GM19351 (cell line): ENCODE measurements at regions not wholly inside any gene's neighbourhood (a gene's known extent, or its start where the extent isn't known, plus 50 kb on each side); places are given as distances from the start of the nearest gene placed in this dataset.
"Not testable (repeated sequence)": the region's sequence is repeated elsewhere in the genome, so short reads cannot be mapped to it uniquely, and the experiment has no call there.

Source experiments
- ATAC-seq: cut with Tn5 transposase; IDR thresholded peaks from one replicate; pipeline ENCODE4 v1.9.1; 2021; ENCODE audit warnings: mild to moderate bottlenecking, moderate library complexity; ENCODE audit not compliant: unreplicated experiment

DNA sequence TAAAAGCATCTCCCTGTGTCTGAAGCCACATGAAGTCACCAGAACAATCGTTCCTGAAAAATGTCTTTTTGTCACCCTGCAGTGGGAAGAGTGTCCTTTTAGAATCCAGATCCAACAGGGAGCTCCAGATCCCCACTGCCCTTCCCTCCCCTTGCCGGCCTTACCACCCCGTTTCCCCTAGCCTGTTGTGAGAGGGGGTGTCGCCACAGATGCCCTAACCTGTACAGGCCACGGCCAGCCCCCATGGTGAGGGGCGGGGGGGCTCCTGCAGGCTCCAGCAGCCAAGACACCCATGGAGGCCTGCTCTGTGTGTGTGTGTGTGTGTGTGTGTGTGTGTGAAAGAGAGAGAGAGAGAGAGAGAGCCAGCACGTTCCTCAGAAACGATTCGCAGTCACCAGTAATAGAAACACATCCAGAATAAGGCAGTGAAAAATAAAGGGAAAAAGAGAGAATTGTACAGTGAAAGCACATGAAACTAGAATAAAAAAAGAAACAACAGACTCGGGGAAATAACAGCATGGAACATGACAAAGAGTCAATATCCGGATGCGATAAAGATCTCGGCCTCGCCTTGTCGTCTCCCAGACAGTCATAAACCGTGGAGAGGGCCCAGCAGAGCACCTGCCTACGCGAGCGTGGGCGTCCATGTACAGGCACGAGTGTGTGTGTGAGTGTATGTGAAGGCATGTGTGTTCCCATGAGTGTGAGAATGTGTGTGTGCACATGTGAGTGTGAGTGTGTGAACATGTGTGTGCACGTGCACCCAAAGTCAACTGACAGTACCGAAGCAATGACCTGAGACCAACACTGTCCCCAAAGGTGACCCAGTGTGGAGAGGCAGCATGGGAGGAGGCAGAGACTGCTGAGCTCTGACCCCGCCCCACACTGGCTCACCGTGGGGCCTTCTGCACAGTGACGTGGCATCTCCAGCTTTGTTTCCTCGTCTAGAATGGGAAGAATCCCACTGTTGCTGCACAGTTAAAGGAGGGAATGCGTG lies 303.8 kb downstream of the NPHP4 start:
- ATAC-seq: no peak

DNA sequence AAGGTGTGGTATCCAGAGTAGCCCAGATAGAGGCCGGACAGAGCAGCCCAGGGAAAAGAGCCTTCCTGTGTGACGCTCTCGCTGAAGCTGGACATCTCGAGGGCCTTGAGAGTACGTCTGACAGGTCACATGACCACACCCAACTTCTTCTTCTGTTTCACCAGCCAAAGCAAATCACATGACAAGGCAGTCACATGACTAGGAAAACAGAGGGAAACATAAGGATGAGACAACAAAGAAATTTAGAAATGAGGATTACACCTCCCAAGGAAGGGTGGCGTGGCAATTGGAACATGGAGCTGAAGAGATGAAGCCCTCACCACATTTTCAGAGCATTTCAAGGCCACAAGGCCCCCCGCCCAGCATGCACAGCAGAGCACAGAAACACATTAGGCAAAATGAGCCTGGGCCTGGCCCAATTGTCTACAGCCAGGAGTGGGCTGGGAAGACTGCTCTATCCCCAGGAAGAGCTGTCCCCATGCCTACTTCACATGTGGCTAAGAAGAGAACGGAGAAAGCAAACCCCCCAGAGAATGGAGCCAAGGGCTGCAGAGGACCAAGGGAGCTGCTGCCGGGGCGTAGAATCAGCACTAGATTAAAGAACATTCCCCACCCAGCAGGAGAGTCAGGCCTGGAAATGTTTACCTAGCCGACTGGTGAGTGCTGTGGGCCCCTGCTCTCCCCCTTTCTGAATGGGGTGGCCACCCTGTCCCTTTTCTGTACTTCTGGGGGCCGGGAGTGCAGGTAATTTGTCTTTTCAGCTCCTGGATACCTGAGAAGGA lies 305.1 kb downstream of the NPHP4 start:
- no peak for ATAC-seq

DNA sequence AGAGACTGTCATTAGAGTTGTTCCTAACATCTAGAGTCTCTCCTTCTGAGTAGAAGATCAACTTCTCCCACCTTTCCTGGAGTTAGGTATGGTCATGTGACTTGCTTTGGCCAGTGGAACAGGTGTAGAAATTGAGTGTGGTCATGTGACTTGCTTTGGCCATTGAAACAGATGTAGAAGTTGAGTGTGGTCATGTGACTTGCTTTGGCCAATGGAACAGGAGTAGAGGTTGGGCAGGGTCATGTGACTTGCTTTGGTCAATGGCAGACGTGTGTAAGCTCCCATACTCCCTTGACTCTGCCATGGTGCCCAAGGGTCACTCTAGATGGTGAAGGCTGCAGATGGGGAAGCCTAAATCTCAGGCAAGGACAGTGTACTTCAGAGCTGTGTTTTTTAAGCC lies 306.0 kb downstream of the NPHP4 start:
- no peak for ATAC-seq

DNA sequence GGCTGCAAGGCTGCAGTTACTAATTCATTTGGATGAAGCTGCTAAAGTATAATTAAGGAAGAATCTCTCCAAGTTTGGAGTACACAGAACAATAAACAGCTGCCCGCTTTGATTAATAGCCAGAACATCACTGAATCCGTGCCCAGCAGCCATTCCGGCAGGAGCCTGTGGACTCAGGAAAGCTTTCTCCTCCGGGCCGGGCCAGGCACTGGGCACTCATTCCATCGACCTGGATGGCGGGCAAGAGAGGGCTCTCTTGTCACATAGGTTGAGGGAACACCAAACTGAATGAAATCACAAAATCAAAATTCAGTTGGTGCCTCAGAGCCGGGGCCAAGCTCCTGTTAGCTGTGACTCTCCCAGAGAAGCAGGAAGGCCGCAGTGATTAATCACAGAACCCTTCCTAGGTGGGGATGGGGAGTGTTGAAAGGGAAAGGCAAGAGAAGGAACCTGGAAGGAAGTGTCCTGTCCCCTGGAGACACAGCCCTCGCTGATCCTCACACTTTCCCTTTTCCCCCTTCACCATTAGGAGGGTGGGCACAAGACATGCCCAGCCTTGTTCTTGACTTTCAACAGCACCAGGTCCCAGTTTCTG lies 306.7 kb downstream of the NPHP4 start:
- ATAC-seq: no peak

DNA sequence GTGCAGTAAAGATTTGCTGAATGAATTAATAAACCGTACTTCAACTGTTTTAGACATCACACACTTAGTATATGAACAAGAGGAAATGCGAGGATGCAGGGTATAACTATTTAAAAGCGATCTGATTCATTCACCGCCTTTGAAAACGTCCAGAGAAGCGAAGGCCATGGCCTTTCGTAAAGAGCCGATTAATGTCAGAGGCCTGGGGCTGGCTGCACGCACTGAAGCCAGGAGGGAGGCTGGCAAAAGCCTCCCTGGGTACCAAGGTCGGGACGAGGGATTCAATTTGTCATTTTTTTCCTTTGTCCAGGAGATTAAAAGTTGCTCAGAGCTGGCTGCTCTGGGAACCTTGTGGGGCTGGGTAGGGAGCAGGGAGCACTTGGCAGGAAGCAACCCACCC lies 307.4 kb downstream of the NPHP4 start:
- ATAC-seq: no peak

DNA sequence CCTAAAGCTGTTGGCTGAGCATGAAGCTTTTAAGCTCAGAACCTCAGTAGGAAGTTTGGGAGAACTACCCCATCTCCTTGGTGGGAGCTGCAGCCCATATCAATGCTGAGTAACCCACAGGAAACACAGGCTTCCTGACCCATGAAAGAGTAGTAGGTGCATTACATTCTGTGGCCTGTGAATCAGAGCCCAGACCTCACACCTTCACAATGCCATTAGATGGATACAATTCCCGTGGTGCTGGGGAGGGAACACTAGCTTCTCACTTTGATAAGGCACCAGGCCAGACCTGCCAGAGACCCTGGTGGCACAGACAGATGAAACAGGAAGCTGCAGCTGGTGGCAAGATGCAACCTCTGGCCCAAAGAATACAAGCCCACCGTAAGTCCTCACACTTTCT lies 308.8 kb downstream of the NPHP4 start:
- no peak for ATAC-seq

DNA sequence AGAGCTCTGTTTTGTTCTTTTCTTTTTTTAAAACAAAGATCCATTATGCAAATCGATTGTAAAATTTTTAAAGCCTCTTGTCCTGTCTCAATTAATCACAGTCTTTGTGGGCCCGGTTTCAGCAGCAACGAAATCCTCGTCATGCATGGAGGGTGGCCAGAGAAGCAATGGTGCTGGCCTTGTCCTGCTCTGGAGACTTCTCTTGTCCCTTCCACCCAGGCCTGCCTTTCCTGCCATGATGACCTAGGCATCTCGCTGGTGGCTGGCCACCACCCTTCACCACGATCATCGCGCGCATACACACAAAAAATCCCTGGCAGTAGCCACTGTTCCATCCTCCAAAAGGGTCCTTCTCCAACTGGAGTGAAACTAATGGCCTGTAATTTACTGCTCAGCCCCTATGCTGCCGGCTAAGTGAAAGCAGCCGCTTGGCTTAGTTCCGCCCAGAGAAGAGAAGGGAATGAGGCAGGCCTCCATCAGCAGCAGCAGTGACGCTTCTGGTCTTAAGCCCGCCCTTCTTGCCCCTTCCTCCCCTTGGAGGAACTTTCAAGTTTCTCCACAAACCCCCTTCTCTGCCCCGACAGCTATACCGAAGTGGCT lies 309.5 kb downstream of the NPHP4 start:
- no peak for ATAC-seq

DNA sequence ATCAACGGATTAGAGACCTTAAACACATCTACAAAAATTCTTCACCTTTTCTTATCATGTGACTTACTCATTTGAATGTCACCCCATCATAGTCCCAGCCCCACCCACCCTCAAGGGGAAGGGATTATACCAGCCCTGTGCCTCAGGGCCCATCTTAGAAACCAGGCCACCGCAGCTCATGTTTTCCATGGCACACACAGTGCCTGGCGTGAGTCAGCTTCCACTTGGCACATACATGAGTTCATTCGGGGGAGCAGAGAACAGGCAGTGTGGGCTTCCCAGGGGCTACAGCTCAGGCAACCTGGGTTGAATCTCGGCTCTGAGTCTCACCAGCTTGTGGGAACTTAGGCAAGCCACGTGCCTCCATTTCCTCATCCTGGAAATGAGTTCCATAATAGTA lies 310.6 kb downstream of the NPHP4 start:
- ATAC-seq: no peak

DNA sequence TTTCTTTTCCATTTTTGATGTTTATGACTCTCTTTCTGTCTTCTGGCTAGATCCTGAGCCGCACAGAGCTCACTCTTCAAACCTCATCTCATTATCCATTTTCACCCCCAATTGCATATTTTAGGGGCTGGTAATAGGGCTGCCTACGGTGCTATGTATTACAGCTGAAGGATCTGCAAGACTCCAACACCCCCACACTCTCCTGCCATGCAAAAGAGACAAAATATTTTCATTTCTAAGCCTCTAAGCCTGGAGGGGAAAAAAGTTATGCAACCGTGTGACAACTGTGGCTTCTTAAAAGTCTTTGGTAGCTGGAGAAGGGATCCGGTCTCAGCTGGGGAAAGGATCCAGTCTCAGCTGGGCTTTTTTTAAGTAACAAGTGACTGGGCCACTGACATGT lies 311.6 kb downstream of the NPHP4 start:
- ATAC-seq: no peak

DNA sequence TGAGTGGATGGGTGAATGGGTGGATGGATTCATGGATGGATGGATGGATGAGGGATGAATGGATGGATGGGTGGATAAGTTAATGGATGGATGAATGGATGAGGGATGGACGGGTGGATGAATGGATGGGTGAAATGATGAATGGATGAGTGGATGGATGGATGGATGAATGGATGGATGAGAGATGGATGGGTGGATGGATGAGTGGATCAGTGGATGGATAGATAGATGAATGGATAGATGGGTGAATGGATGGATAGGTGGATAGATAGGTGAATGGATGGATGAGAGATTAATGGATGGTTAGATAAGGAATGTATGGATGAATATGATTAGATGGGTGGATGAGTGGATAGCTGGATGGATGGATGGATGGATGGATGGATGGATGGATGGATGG lies 313.5 kb downstream of the NPHP4 start:
- no peak for ATAC-seq

DNA sequence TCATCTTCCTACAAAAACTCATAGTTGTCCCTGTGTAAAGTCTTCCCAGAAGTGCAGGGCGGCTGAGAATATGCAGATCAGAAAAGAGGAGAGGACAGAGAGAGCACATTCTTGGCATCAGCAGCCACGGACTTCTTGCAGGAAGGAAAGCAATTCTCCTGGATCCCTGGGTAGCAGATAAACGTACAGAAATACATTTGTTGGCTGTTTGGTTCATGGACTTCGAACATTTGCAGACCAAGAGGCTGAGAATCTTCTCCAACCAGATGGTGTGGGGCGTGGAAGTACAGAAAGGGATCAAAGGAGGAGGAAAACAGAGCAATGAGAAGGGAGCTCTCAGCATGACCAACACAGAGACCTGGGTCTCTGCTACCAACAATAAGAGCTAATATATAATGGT lies 319.9 kb downstream of the NPHP4 start:
- ATAC-seq: not testable (repeated sequence)

DNA sequence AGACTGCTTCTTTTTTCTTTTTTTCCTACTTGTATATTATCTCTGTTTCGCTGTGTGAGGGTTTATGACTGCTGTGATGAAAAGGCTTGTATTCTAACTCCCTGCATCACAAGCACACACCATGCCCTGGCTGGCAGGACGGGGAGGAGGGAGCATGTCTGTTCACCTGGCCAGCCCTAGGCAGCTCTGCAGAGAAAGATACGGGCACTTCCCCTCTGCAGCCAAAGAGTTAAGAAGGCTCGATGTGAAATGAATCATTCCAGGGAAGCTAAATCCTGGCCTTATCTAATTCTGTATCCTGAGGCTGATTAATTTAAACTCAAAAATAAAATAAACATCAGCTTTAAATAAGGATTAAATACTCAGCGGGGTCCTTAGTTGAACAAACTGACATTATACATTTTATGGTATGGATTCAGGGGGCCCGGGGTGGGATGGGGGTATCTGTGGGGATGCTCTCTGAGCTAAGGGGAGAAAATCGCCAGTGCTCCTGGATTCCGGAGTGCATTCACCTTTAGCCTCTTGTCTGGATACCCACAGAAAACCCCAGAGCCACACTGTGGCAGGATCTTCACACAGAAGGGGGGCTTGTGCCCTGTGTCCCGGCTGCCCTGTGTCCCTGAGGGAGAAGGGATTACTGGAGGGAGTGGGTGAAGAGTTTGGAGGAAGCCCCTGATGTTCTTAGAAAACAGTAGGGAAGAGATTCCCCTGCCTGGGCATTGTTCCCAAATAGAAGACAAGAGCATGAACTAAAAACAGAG lies 321.5 kb downstream of the NPHP4 start:
- no peak for ATAC-seq

DNA sequence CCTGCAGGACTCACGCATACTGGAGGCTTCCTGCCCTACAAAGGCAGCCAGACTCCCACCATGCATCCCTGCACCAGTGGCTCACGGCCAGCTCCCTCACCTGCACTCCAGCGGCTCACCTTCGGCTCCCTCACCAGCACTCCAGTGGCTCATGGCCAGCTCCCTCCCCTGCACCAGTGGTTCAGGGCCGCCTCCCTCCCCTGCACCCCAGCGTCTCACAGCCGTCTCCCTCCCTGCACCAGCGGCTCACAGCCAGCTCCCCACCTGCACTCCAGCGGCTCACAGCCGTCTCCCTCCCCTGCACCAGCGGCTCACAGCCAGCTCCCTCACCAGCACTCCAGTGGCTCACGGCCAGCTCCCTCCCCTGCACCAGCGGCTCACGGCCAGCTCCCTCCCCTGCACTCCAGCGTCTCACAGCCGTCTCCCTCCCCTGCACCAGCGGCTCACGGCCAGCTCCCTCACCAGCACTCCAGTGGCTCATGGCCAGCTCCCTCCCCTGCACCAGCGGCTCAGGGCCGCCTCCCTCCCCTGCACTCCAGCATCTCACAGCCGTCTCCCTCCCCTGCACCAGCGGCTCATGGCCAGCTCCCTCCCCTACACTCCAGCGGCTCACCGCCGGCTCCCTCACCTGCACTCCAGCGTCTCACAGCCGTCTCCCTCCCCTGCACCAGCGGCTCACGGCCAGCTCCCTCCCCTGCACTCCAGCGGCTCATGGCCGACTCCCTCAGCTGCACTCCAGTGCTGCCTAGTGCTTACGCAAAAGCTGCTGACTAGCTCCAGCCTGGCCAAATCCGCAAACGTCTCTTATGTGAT lies 324.5 kb downstream of the NPHP4 start:
- no peak for ATAC-seq

DNA sequence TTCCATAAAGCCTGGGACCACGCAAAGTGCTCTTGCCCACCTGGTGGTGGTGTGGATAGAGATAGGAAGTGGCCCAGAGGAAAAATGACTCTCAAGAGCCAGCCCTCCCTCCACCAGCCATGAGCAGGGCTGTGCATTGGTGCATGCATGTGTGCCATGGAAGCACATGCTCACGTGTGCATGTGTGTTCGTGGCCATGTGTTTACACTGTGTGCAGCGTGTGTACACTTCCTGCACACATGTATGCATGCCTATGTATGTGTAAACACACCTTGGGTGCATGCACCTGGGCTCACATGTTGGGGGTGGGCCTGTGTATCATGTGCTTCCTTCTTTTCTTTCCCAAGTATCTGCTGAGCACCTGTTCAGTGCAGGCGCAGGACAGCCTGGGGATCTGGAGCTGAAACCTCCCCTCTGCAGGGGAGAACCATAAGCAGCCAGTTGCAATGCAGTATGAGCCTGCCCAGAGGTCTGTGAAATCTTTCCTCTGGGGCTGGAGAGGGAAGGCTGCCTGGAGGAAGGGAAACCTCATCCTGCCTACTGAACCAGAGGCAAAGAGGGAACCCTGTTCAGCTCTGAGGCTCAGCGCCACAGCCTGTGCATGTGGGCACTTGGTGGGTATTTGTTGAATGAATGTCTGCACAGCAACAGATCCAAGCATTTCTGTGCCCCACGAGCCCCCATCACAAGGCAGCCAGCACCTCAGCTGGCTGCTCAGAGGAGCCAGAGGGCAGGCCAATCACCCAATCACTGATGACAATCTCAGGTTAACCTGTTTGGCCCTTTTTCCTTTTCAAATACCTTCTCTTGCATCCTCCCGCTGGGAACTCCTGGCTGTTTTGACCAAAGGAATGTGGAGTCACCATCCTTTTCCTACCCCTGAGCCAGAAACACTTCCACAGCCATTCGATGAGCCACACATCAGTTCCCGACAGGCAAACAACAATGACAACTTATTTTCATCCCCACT lies 327.0 kb downstream of the NPHP4 start:
- no peak for ATAC-seq

DNA sequence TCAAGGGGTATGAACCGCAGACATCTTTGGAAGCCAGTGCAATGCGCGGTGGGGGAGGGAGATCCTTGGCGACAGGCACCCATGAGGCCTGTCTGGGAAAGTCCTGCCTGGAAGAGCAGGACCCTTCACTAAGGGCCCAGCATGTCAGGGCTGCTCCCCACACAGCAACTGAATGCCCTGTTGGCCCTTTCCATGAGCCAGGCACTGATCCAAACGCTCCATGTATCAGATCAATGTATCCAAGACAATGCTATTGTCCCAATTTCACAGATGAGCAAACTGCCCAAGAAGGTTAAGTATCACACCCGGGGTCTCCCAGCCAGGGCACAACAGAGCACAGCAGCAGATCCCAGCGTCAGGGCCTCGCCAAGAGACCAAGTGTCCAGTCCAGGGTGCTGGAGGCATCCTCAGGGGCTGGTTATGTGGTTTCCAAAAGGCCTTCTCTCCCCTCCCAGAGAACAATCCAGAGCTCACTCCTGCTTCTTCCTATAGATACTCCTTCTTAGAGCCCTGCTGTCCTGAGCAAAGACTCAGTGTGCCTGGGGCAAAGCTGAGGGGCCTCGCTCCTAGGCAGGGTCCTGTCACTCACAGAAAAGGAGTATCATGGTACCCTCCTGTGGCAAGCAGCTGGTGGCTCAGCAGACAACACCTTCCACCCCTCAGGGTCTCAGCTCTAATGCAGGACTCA lies 328.0 kb downstream of the NPHP4 start:
- ATAC-seq: no peak

DNA sequence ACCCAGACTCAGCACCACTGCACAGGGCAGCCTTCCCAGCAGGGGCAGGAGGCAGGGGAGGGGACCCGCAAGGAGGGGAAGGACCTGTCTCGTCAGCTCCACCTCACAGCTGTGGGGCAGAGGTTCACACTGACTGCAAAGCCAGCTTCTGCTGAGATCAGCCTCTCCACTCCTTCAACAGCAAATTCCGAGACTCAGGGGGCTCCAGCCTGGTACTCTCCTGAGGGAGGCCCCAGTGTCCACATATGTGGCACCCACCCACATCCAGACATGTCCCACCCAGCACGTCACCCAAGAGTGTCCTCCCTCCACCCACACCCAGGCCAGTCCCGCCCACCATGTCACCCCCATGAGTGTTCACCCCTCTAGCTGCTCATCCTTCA lies 329.5 kb downstream of the NPHP4 start:
- ATAC-seq: no peak

DNA sequence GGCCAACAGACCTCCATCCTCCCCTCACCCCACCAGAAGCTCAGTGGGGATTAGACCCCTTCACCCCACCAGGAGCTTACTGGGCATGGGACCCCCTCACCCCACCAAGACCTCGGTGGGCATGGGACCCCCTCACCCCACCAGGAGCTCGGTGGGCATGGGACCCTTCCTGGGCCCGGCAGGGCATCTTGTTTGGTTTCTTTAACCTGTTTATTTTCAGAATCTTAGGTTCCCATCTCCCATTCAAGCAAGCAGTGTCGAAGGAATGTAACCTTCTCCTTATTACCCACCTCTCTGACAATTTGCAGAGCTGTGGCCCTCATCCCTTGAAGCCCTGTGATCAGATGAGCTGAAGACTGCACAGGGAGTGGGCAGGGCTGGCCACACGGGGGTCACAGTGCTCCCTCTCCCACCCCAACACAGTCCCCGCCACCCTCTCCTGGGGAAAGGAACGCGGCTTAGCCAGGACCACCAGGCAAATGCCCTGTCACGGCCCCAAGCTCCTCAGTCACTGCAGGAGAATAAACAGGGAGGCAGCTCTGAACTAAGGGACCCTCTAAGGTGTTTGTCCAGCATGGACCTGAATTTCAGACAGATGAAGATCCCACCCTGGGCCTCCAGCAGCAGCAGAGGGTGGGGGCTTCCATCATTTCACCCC lies 330.0 kb downstream of the NPHP4 start:
- ATAC-seq: no peak
